Stimulated activated CD4-positive, alpha-beta T cell treated with anti-CD3 and anti-CD28 coated beads, Interleukin-15, amount 100 ng/mL, for 1 hour (primary cell): ENCODE measurements at regions not wholly inside any gene's neighbourhood (a gene's known extent, or its start where the extent isn't known, plus 50 kb on each side); places are given as distances from the start of the nearest gene placed in this dataset.

Experiments
- DNase-seq, 2 donors: peaks; one replicate each; pipeline ENCODE4 v3.0.0-alpha.2; 2020; ENCODE audit warnings: low read depth in 1 of 2, low spot score in 1 of 2

- no peak for DNase-seq
Measured at GRCh38 chr5:158644301-158644700, 455.4 kb downstream of the EBF1 start.

GRCh38 chr5:158643840-158644239, 455.9 kb downstream of the EBF1 start:
- DNase-seq: no peak

GRCh38 chr5:158642879-158643278, 456.8 kb downstream of the EBF1 start:
- no peak for DNase-seq

GRCh38 chr5:158641016-158641415, 458.7 kb downstream of the EBF1 start:
- DNase-seq: no peak

GRCh38 chr5:158640593-158640980, 459.1 kb downstream of the EBF1 start:
- no peak for DNase-seq

- no peak for DNase-seq
Measured at GRCh38 chr5:158639881-158640592, 459.7 kb downstream of the EBF1 start.

GRCh38 chr5:158638396-158638795, 461.3 kb downstream of the EBF1 start:
- DNase-seq: no peak

- no peak for DNase-seq
Measured at GRCh38 chr5:158637039-158637438, 462.7 kb downstream of the EBF1 start.

- no peak for DNase-seq
Measured at GRCh38 chr5:158635565-158635964, 464.2 kb downstream of the EBF1 start.

GRCh38 chr5:158634714-158635113, 465.0 kb downstream of the EBF1 start:
- no peak for DNase-seq

- no peak for DNase-seq
Measured at GRCh38 chr5:158629591-158630312, 470.0 kb downstream of the EBF1 start.

GRCh38 chr5:158626718-158627117, 473.0 kb downstream of the EBF1 start:
- no peak for DNase-seq

- no peak for DNase-seq
Measured at GRCh38 chr5:158623971-158624370, 475.7 kb downstream of the EBF1 start.

- DNase-seq: no peak
Measured at GRCh38 chr5:158621391-158621790, 478.3 kb downstream of the EBF1 start.

GRCh38 chr5:158619083-158619788, 480.5 kb downstream of the EBF1 start:
- no peak for DNase-seq

GRCh38 chr5:158618256-158618655, 481.5 kb downstream of the EBF1 start:
- no peak for DNase-seq

- no peak for DNase-seq
Measured at GRCh38 chr5:158616707-158617106, 483.0 kb downstream of the EBF1 start.

GRCh38 chr5:158614951-158615350, 484.8 kb downstream of the EBF1 start:
- DNase-seq: no peak

- no peak for DNase-seq
Measured at GRCh38 chr5:158611581-158611980, 488.1 kb downstream of the EBF1 start.

- DNase-seq: no peak
Measured at GRCh38 chr5:158610051-158610415, 489.7 kb downstream of the EBF1 start.

GRCh38 chr5:158609333-158610050, 490.2 kb downstream of the EBF1 start:
- no peak for DNase-seq

- DNase-seq: no peak
Measured at GRCh38 chr5:158607088-158607487, 492.6 kb downstream of the EBF1 start.
